ENCODE measurements at regions not wholly inside any gene's neighbourhood (a gene's known extent, or its start where the extent isn't known, plus 50 kb on each side); places are given as distances from the start of the nearest gene placed in this dataset.

DNA sequence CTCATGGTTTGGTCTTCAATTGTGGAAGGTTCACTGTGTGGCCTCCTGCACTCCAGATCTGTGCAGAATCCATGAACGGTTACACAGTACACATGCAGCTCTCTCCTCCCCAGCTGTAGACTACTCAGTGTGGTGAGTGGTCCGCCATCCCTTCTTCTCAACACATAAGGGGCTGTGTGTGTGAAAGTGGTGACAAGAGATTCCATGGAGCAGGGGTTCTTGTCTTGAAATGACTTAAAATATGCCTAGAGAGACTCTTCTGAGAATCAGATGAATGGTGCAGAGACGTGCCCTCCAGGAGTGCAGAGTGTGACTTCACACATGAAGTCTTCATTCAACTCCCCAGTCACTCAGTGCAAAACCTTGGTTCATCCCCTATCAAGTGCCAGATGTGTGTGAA is 151.0 kb upstream of the COPS8 start:
- TF ChIP-seq, protein P1, sequence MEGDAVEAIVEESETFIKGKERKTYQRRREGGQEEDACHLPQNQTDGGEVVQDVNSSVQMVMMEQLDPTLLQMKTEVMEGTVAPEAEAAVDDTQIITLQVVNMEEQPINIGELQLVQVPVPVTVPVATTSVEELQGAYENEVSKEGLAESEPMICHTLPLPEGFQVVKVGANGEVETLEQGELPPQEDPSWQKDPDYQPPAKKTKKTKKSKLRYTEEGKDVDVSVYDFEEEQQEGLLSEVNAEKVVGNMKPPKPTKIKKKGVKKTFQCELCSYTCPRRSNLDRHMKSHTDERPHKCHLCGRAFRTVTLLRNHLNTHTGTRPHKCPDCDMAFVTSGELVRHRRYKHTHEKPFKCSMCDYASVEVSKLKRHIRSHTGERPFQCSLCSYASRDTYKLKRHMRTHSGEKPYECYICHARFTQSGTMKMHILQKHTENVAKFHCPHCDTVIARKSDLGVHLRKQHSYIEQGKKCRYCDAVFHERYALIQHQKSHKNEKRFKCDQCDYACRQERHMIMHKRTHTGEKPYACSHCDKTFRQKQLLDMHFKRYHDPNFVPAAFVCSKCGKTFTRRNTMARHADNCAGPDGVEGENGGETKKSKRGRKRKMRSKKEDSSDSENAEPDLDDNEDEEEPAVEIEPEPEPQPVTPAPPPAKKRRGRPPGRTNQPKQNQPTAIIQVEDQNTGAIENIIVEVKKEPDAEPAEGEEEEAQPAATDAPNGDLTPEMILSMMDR (IDR thresholded peaks at IDR 0.05; ENCODE audit: unreplicated experiment), result no peak
- BruUV-seq (replicated peaks), result no TSS peak
- ChIA-PET POLR2A (no interaction called here), CTCF (no interaction called here)
- no peaks in the 10 kb centered on the region for H3K9me3 Mint-ChIP-seq (ENCODE audit: unreplicated experiment)
- peaks cover 6% of the 10 kb centered on the region for H3K4me1 Mint-ChIP-seq (ENCODE audit: insufficient read depth, unreplicated experiment)
- intact Hi-C loops (cut with micrococcal nuclease), result no loop called here
- no peak overlapping the region for H3K4me3 Mint-ChIP-seq (ENCODE audit: unreplicated experiment)
- H3K27me3 Mint-ChIP-seq (ENCODE audit: insufficient read depth, unreplicated experiment), result peaks cover 47% of the 10 kb centered on the region
- no peaks in the 10 kb centered on the region for H3K36me3 Mint-ChIP-seq (ENCODE audit: insufficient read depth, unreplicated experiment)
- DNase-seq (ENCODE audit: unreplicated experiment), result no peak
- H3K27ac Mint-ChIP-seq (ENCODE audit: low read depth, unreplicated experiment), result no peak overlapping the region

DNA sequence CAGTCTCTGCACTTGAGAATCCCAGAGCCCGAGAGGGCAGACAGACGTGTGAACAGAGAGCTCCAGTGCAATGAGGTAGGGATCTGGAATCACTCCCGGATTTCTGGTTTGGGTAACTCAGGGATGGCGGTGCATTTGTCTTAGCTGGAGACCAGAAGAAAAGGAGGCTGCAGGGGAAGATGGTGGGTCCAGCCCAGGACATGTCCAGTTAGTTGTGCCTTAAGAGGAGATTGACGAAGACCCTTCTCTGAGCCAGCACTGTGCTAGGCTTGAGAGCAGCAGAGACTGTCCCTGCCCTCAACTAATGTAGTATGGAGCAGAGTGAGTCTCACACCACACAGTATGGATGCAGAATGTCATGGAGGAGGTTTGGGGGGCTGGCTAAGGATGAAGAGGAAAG is 150.6 kb upstream of the COPS8 start:
- Mint-ChIP-seq H3K9me3 (ENCODE audit: unreplicated experiment) (no peaks in the 10 kb centered on the region), H3K4me3 (ENCODE audit: unreplicated experiment) (no peak overlapping the region), H3K4me1 (ENCODE audit: insufficient read depth, unreplicated experiment) (peaks cover 6% of the 10 kb centered on the region), H3K27ac (ENCODE audit: low read depth, unreplicated experiment) (no peak overlapping the region), H3K36me3 (ENCODE audit: insufficient read depth, unreplicated experiment) (no peaks in the 10 kb centered on the region), H3K27me3 (ENCODE audit: insufficient read depth, unreplicated experiment) (peaks cover 47% of the 10 kb centered on the region)
- intact Hi-C loops (cut with micrococcal nuclease), result no loop called here
- POLR2A ChIA-PET, result no interaction called here
- TF ChIP-seq, protein P1 (IDR thresholded peaks at IDR 0.05; ENCODE audit: unreplicated experiment), result no peak
- DNase-seq (ENCODE audit: unreplicated experiment), result no peak
- BruUV-seq (replicated peaks), result no TSS peak
- CTCF ChIA-PET, result no interaction called here

DNA sequence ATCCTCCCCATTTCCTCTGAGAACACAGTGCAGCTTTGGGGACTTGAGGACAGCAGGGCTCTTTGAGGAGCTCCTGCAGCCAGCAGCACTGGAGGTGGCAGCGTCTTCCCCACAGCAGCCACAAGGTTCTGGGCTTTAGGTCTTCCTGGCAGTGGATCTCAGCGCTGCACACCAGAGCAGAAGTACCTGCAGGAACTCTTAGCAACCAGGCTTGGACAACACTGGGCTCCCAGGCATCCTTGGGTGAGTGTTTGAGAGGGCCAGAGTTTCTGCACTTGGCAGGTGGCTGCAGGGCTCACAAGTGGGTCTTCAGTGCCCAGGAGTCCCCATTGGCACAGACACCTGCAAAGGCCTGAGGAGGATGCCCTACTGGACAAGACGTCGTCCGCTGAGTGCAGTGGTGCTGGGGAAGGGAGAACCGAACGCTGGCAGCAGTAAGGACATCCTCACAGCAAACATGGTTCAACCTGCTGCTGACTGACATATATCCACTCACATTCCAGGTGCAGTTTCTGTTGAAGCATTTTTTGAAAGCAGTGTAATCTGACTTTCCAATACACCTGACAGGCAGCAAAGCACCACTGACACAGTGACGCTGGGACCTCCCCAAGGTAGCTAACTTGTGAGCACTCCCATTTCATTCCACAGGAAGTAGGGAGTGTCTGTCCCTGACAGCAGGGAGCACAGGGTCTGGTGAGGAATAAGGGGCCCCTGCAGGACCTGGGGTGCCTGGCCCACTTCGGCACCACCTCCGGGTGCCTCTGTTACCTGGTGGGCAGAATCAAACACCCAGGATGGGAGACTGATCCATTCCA is 149.9 kb upstream of the COPS8 start:
- TF ChIP-seq, protein P1 (IDR thresholded peaks at IDR 0.05; ENCODE audit: unreplicated experiment), result no peak
- H3K27me3 Mint-ChIP-seq (ENCODE audit: insufficient read depth, unreplicated experiment), result peaks cover 47% of the 10 kb centered on the region
- ChIA-PET CTCF (no interaction called here), POLR2A (no interaction called here)
- no TSS peak for BruUV-seq (replicated peaks)
- H3K36me3 Mint-ChIP-seq (ENCODE audit: insufficient read depth, unreplicated experiment), result no peaks in the 10 kb centered on the region
- intact Hi-C loops (cut with micrococcal nuclease), result no loop called here
- no peaks in the 10 kb centered on the region for H3K9me3 Mint-ChIP-seq (ENCODE audit: unreplicated experiment)
- DNase-seq (ENCODE audit: unreplicated experiment), result no peak
- peaks cover 6% of the 10 kb centered on the region for H3K4me1 Mint-ChIP-seq (ENCODE audit: insufficient read depth, unreplicated experiment)
- H3K27ac Mint-ChIP-seq (ENCODE audit: low read depth, unreplicated experiment), result no peak overlapping the region
- H3K4me3 Mint-ChIP-seq (ENCODE audit: unreplicated experiment), result no peak overlapping the region

DNA sequence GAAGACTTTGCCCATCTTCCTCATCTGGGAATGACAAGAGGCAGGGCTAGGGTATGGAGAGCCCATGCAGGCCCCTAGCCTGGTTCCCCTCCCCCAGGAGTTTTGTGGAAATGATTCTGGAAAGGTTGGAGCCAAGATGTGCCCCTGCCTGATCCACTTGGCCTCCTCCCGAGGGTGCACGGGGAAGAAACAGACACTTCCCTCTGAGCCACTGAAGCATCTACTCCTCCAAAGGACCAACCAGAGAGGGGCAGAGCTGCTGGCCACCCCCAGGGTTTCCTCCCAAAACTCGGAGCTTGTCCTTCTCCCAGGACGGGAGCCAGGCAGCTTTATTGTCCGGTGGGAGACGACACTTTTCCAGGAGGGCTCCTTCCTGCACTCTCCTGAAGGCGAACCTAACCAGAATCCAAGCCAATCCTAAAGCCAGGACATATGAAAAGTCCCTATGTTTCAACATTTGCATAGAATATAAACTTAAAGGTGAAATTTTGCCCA is 149.2 kb upstream of the COPS8 start:
- no TSS peak for BruUV-seq (replicated peaks)
- POLR2A ChIA-PET, result no interaction called here
- Mint-ChIP-seq H3K9me3 (ENCODE audit: unreplicated experiment) (no peaks in the 10 kb centered on the region), H3K27ac (ENCODE audit: low read depth, unreplicated experiment) (no peak overlapping the region), H3K4me3 (ENCODE audit: unreplicated experiment) (no peak overlapping the region), H3K27me3 (ENCODE audit: insufficient read depth, unreplicated experiment) (peaks cover 40% of the 10 kb centered on the region), H3K4me1 (ENCODE audit: insufficient read depth, unreplicated experiment) (peaks cover 6% of the 10 kb centered on the region), H3K36me3 (ENCODE audit: insufficient read depth, unreplicated experiment) (no peaks in the 10 kb centered on the region)
- intact Hi-C loops (cut with micrococcal nuclease), result no loop called here
- DNase-seq (ENCODE audit: unreplicated experiment), result no peak
- TF ChIP-seq, protein P1 (IDR thresholded peaks at IDR 0.05; ENCODE audit: unreplicated experiment), result no peak
- CTCF ChIA-PET, result no interaction called here

Data from MCF 10A (cell line).